ENCODE measurements at regions not wholly inside any gene's neighbourhood (a gene's known extent, or its start where the extent isn't known, plus 50 kb on each side); places are given as distances from the start of the nearest gene placed in this dataset.

GRCh38 chr2:215571689-215572088 lies 135.8 kb upstream of the FN1 start:
- TF ChIP-seq, protein P1, sequence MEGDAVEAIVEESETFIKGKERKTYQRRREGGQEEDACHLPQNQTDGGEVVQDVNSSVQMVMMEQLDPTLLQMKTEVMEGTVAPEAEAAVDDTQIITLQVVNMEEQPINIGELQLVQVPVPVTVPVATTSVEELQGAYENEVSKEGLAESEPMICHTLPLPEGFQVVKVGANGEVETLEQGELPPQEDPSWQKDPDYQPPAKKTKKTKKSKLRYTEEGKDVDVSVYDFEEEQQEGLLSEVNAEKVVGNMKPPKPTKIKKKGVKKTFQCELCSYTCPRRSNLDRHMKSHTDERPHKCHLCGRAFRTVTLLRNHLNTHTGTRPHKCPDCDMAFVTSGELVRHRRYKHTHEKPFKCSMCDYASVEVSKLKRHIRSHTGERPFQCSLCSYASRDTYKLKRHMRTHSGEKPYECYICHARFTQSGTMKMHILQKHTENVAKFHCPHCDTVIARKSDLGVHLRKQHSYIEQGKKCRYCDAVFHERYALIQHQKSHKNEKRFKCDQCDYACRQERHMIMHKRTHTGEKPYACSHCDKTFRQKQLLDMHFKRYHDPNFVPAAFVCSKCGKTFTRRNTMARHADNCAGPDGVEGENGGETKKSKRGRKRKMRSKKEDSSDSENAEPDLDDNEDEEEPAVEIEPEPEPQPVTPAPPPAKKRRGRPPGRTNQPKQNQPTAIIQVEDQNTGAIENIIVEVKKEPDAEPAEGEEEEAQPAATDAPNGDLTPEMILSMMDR (IDR thresholded peaks at IDR 0.05), result no peak
- no peak overlapping the region for H3K4me3 ChIP-seq (ENCODE audit: low read depth in 1 of 2, low read length in 1 of 2)
- H3K36me3 ChIP-seq, result no peaks in the 10 kb centered on the region
- H3K9me3 ChIP-seq, result no peaks in the 10 kb centered on the region
- no peak overlapping the region for H3K27ac ChIP-seq
- no peaks in the 10 kb centered on the region for H3K27me3 ChIP-seq
- no peaks in the 10 kb centered on the region for H3K4me1 ChIP-seq (ENCODE audit: control insufficient read depth in 1 of 2, insufficient read depth in 1 of 2, low read depth in 1 of 2, low read length in 1 of 2)

DNA sequence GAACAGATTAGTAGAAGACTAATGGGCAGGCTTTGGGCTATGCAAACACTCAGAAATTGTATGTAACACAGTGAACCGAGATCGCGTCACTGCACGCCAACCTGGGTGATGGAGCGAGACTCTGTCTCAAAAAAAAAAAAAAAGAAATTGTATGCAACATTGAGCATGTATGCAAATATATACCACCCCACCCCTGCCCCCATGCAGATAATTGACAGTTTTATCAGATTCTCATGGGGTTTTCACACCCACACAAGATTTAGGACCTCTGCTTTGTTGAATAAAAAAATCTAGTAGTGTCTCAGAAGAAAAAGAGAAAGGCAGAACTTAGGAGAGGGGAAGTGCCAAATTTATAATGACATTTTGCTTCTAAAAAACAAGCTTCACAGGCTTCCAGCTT lies 131.6 kb upstream of the FN1 start:
- TF ChIP-seq, protein P1 (IDR thresholded peaks at IDR 0.05), result no peak
- no peaks in the 10 kb centered on the region for H3K4me1 ChIP-seq (ENCODE audit: control insufficient read depth in 1 of 2, insufficient read depth in 1 of 2, low read depth in 1 of 2, low read length in 1 of 2)
- H3K9me3 ChIP-seq, result no peaks in the 10 kb centered on the region
- no peak overlapping the region for H3K27ac ChIP-seq
- H3K27me3 ChIP-seq, result no peaks in the 10 kb centered on the region
- H3K4me3 ChIP-seq (ENCODE audit: low read depth in 1 of 2, low read length in 1 of 2), result no peak overlapping the region
- no peaks in the 10 kb centered on the region for H3K36me3 ChIP-seq

- Histone ChIP-seq H3K9me3 (no peaks in the 10 kb centered on the region), H3K27ac (no peak overlapping the region), H3K27me3 (no peaks in the 10 kb centered on the region), H3K4me1 (ENCODE audit: control insufficient read depth in 1 of 2, insufficient read depth in 1 of 2, low read depth in 1 of 2, low read length in 1 of 2) (no peaks in the 10 kb centered on the region), H3K36me3 (no peaks in the 10 kb centered on the region), H3K4me3 (ENCODE audit: low read depth in 1 of 2, low read length in 1 of 2) (no peak overlapping the region)
- TF ChIP-seq, protein P1 (IDR thresholded peaks at IDR 0.05), result no peak
Observed at GRCh38 chr2:215565897-215566296, 130.0 kb upstream of the FN1 start.

- Histone ChIP-seq H3K27me3 (no peaks in the 10 kb centered on the region), H3K27ac (no peak overlapping the region), H3K36me3 (no peaks in the 10 kb centered on the region), H3K4me3 (ENCODE audit: low read depth in 1 of 2, low read length in 1 of 2) (no peak overlapping the region), H3K4me1 (ENCODE audit: control insufficient read depth in 1 of 2, insufficient read depth in 1 of 2, low read depth in 1 of 2, low read length in 1 of 2) (no peaks in the 10 kb centered on the region), H3K9me3 (no peaks in the 10 kb centered on the region)
- TF ChIP-seq, protein P1 (IDR thresholded peaks at IDR 0.05), result no peak
Observed at GRCh38 chr2:215557701-215558100, 121.8 kb upstream of the FN1 start.

- no peaks in the 10 kb centered on the region for H3K4me1 ChIP-seq (ENCODE audit: control insufficient read depth in 1 of 2, insufficient read depth in 1 of 2, low read depth in 1 of 2, low read length in 1 of 2)
- H3K36me3 ChIP-seq, result no peaks in the 10 kb centered on the region
Observed at GRCh38 chr2:215556979-215557378, 121.1 kb upstream of the FN1 start.

More at GRCh38 chr2:215556979-215557378, 121.1 kb upstream of the FN1 start:
- TF ChIP-seq, protein P1 (IDR thresholded peaks at IDR 0.05), result no peak
- no peaks in the 10 kb centered on the region for H3K9me3 ChIP-seq
- H3K4me3 ChIP-seq (ENCODE audit: low read depth in 1 of 2, low read length in 1 of 2), result no peak overlapping the region
- H3K27me3 ChIP-seq, result no peaks in the 10 kb centered on the region
- H3K27ac ChIP-seq, result no peak overlapping the region
